MM.1S (cell line): ENCODE measurements at regions not wholly inside any gene's neighbourhood (a gene's known extent, or its start where the extent isn't known, plus 50 kb on each side); places are given as distances from the start of the nearest gene placed in this dataset.

Experiments
- DNase-seq: peaks from one replicate; pipeline ENCODE4 v3.0.0-alpha.2; 2015
- H2AFZ ChIP-seq: fragments of 300-600 bp; sonication (generic); 2 replicates; pipeline ENCODE4 v1.6.0; 2016; ENCODE audit warnings: antibody characterized with exemption, low read length
- H3F3A ChIP-seq: fragments of 300-600 bp; sonication (generic); 2 replicates; pipeline ENCODE4 v1.6.1; 2016; ENCODE audit warnings: mild to moderate bottlenecking, antibody characterized with exemption, low read length, moderate library complexity, mixed read lengths; ENCODE audit not compliant: insufficient read depth
- H3K27ac ChIP-seq: fragments of 300-600 bp; sonication (generic); 2 replicates; pipeline ENCODE4 v1.5.1; 2016; ENCODE audit warnings: mild to moderate bottlenecking, low read length
- H3K27me3 ChIP-seq: fragments of 300-600 bp; sonication (generic); replicated peaks from 2 replicates; pipeline ENCODE4 v1.6.0; 2016; ENCODE audit warnings: low read length; ENCODE audit not compliant: insufficient read depth
- H3K36me3 ChIP-seq: fragments of 300-600 bp; sonication (generic); replicated peaks from 2 replicates; pipeline ENCODE4 v1.6.1; 2016; ENCODE audit warnings: mild to moderate bottlenecking, low read length, mixed read lengths; ENCODE audit not compliant: insufficient read depth
- H3K4me1 ChIP-seq: fragments of 300-600 bp; sonication (generic); 2 replicates; pipeline ENCODE4 v1.6.1; 2016; ENCODE audit warnings: low read length, mixed read lengths
- H3K4me2 ChIP-seq: fragments of 300-600 bp; sonication (generic); 2 replicates; pipeline ENCODE4 v1.6.0; 2016; ENCODE audit warnings: low read depth, low read length
- H3K4me3 ChIP-seq: fragments of 300-600 bp; sonication (generic); 2 replicates; pipeline ENCODE4 v1.5.1; 2016; ENCODE audit warnings: low read length, mixed read lengths
- H3K79me2 ChIP-seq: fragments of 300-600 bp; sonication (generic); 2 replicates; pipeline ENCODE4 v1.6.1; 2016; ENCODE audit warnings: mixed run types, low read length, mixed read lengths
- H3K9ac ChIP-seq: fragments of 300-600 bp; sonication (generic); 2 replicates; pipeline ENCODE4 v1.6.1; 2016; ENCODE audit warnings: low read length, mixed read lengths
- H3K9me2 ChIP-seq: fragments of 300-600 bp; sonication (generic); replicated peaks from 2 replicates; pipeline ENCODE4 v1.6.1; 2016; ENCODE audit warnings: mild to moderate bottlenecking, low read length, mixed read lengths; ENCODE audit not compliant: insufficient read depth
- H3K9me3 ChIP-seq: fragments of 300-600 bp; sonication (generic); replicated peaks from 2 replicates; pipeline ENCODE4 v1.6.1; 2016; ENCODE audit warnings: mild to moderate bottlenecking, low read length, mixed read lengths; ENCODE audit not compliant: insufficient read depth
- H4K20me1 ChIP-seq: fragments of 300-600 bp; sonication (generic); 2 replicates; pipeline ENCODE4 v1.6.1; 2016; ENCODE audit warnings: mild to moderate bottlenecking, low read length, moderate library complexity, mixed read lengths; ENCODE audit not compliant: insufficient read depth
- CTCF ChIP-seq: fragments of 300-600 bp; sonication (generic); IDR thresholded peaks from 2 replicates; pipeline ENCODE4 v1.5.1; 2016; ENCODE audit warnings: antibody characterized with exemption, low read length, mixed read lengths
- EZH2 ChIP-seq: fragments of 300-600 bp; sonication (generic); optimal IDR thresholded peaks from 2 replicates; pipeline ENCODE3; 2017; ENCODE audit warnings: low read depth, mild to moderate bottlenecking, antibody characterized with exemption, low read length, mixed read lengths
- EZH2phosphoT487 ChIP-seq: fragments of 300-600 bp; sonication (generic); IDR thresholded peaks from 2 replicates; pipeline ENCODE4 v1.6.1; 2018; ENCODE audit warnings: antibody characterized with exemption, low read length

GRCh38 chr11:116598556-116598955, 174.2 kb downstream of the BUD13 start:
- TF ChIP-seq CTCF = no peak
- no peak for TF ChIP-seq EZH2
- no peak for TF ChIP-seq EZH2phosphoT487
- no peaks in the 10 kb centered on the region for H3K4me1 ChIP-seq

GRCh38 chr11:116598036-116598435, 174.8 kb downstream of the BUD13 start:
- Histone ChIP-seq H3K9me3 (no peaks in the 10 kb centered on the region), H3K4me1 (no peaks in the 10 kb centered on the region), H3K9ac (no peak overlapping the region), H3K9me2 (no peaks in the 10 kb centered on the region), H3K4me2 (no peak overlapping the region), H2AFZ (no peak overlapping the region), H3K36me3 (no peaks in the 10 kb centered on the region), H3K27me3 (no peaks in the 10 kb centered on the region), H3K4me3 (no peak overlapping the region), H3K79me2 (no peaks in the 10 kb centered on the region), H3K27ac (no peak overlapping the region), H3F3A (no peaks in the 10 kb centered on the region), H4K20me1 (no peaks in the 10 kb centered on the region)
- DNase-seq = no peak
- no peak for TF ChIP-seq EZH2
- no peak for TF ChIP-seq EZH2phosphoT487
- no peak for TF ChIP-seq CTCF

More at GRCh38 chr11:116598556-116598955, 174.2 kb downstream of the BUD13 start:
- Histone ChIP-seq H4K20me1 (no peaks in the 10 kb centered on the region), H3F3A (no peaks in the 10 kb centered on the region), H3K27me3 (no peaks in the 10 kb centered on the region), H3K9me2 (no peaks in the 10 kb centered on the region), H3K9me3 (no peaks in the 10 kb centered on the region), H3K36me3 (no peaks in the 10 kb centered on the region), H3K79me2 (no peaks in the 10 kb centered on the region), H3K27ac (no peak overlapping the region), H3K4me3 (no peak overlapping the region), H3K9ac (no peak overlapping the region), H3K4me2 (no peak overlapping the region), H2AFZ (no peak overlapping the region)
- DNase-seq = no peak

DNA sequence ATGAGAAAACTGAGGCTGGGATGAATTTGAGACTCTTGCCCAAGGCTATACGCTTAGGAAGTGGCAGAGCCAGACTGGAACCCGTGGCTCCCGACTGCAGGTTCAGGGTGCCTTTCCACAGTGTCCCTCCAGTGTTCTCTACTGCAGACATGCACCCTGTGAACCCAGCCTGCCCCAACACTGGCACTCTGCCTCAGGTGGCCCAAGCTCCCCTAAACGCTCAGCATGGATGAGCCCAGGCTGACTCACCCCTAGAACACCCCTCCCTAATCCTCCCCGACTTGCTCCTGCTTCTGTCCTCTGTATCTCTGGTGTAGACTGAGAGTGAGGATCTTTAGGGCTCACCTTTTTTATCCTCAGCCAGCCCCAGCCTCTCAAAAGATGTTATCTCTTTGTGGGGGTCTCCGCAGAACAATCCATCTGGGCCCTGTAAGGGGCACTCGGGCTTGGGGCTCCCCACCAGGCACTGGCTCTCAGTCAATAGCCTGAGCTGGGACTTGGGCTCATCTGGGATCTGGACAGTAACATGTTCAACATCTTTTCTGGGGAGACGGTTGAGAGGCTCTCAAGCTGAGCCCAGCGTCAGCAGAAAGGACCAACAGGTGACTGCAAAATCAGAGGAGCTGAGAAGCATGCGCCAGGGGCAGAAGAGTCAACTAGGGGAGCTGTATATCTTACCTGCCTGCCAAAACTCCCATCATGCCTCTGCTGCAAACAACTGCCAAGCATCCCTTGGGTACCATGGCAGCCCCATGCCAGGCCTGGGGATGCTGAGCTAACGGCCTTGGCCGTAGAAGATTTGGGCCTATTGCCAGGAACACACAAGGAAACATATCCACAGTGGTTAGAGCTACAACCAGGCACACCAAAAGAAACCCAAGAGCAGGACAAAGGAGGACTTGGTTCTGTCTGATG, 176.2 kb downstream of the BUD13 start:
- DNase-seq = no peak
- no peaks in the 10 kb centered on the region for H3K27me3 ChIP-seq
- H3K9ac ChIP-seq = no peak overlapping the region
- no peak overlapping the region for H3K27ac ChIP-seq
- H3K4me3 ChIP-seq = no peak overlapping the region
- TF ChIP-seq EZH2phosphoT487 = no peak
- no peak for TF ChIP-seq EZH2
- no peak for TF ChIP-seq CTCF
- no peaks in the 10 kb centered on the region for H3K9me2 ChIP-seq
- H3K4me2 ChIP-seq = no peak overlapping the region
- no peaks in the 10 kb centered on the region for H3K4me1 ChIP-seq
- H2AFZ ChIP-seq = no peak overlapping the region
- no peaks in the 10 kb centered on the region for H3K79me2 ChIP-seq
- no peaks in the 10 kb centered on the region for H3F3A ChIP-seq
- H3K9me3 ChIP-seq = no peaks in the 10 kb centered on the region
- no peaks in the 10 kb centered on the region for H3K36me3 ChIP-seq
- no peaks in the 10 kb centered on the region for H4K20me1 ChIP-seq
